Hepatocyte (in vitro differentiated cells): ENCODE measurements at regions not wholly inside any gene's neighbourhood (a gene's known extent, or its start where the extent isn't known, plus 50 kb on each side); places are given as distances from the start of the nearest gene placed in this dataset.

Experiments
- EZH2 ChIP-seq: fragments of 200-600 bp; sonication (generic); IDR thresholded peaks from 2 replicates; pipeline ENCODE4 v1.6.1; 2016; ENCODE audit warnings: antibody characterized with exemption, mild to moderate bottlenecking, borderline replicate concordance
- TF ChIP-seq, protein P1 (sequence below): fragments of 200-600 bp; sonication (generic); IDR thresholded peaks from 2 replicates; pipeline ENCODE4 v1.5.1; 2016; ENCODE audit warnings: antibody characterized with exemption, mild to moderate bottlenecking; ENCODE audit not compliant: poor library complexity

GRCh38 chr6:102517506-102517905 is 1124.0 kb downstream of the GRIK2 start:
- TF ChIP-seq, protein P1, sequence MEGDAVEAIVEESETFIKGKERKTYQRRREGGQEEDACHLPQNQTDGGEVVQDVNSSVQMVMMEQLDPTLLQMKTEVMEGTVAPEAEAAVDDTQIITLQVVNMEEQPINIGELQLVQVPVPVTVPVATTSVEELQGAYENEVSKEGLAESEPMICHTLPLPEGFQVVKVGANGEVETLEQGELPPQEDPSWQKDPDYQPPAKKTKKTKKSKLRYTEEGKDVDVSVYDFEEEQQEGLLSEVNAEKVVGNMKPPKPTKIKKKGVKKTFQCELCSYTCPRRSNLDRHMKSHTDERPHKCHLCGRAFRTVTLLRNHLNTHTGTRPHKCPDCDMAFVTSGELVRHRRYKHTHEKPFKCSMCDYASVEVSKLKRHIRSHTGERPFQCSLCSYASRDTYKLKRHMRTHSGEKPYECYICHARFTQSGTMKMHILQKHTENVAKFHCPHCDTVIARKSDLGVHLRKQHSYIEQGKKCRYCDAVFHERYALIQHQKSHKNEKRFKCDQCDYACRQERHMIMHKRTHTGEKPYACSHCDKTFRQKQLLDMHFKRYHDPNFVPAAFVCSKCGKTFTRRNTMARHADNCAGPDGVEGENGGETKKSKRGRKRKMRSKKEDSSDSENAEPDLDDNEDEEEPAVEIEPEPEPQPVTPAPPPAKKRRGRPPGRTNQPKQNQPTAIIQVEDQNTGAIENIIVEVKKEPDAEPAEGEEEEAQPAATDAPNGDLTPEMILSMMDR, result no peak
- TF ChIP-seq EZH2, result no peak
